Tibial nerve (tissue), 3 donors: ENCODE measurements at regions not wholly inside any gene's neighbourhood (a gene's known extent, or its start where the extent isn't known, plus 50 kb on each side); places are given as distances from the start of the nearest gene placed in this dataset.

Experiments used
- CTCF ChIP-seq, 5 experiments: fragments of 200-600 bp in 3 of 5; fragments of 450-650 bp in 2 of 5; sonication (generic) in 3 of 5; IDR thresholded peaks; one replicate each; pipeline ENCODE4 v1.5.1; 2016 to 2019; ENCODE audit warnings: antibody characterized with exemption in 5 of 5, mild to moderate bottlenecking in 3 of 5, moderate library complexity in 2 of 5
- POLR2A ChIP-seq, 2 donors: fragments of 450-650 bp; IDR thresholded peaks; one replicate each; pipeline ENCODE4 v1.6.1; 2017; ENCODE audit warnings: antibody characterized with exemption in 2 of 2, mild to moderate bottlenecking in 2 of 2, moderate library complexity in 2 of 2

DNA sequence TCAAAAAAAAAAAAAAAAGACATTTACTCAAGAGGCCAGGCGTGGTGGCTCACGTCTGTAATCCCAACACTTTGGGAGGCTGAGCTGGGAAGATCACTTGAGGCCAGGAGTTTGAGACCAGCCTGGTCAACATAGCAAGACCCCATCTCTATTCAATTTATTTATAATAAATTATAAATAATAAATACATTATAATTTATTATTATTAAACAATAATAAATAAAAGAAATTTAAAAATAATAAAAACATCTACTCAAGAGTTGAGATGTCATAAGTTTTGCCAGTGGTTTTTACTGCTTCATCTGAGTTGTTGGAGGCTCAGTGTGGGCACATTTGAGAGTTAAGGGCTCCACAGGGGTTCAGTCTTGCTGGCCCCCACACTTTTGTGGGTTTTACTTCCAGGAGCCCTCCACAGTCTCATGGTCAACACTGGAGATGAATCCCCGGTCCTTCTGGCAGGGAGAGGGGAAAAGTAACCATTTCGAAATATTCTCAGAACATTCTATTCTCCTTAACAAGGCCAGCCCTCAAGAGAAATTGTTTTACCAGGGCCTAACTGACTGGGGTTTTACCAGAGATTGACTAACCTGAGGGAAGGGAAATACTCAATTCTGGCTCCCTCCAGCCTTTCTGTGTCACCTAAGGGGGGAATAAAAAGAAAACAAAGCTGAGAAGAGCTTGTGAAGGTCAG, 51.6 kb upstream of the NCOA1 start:
- TF ChIP-seq CTCF (IDR thresholded peaks at IDR 0.05) (no peak), POLR2A (IDR thresholded peaks at IDR 0.05) (no peak)
